NCI-H1436 (cell line): ENCODE measurements at regions not wholly inside any gene's neighbourhood (a gene's known extent, or its start where the extent isn't known, plus 50 kb on each side); places are given as distances from the start of the nearest gene placed in this dataset.
"Not testable (repeated sequence)": the region's sequence is repeated elsewhere in the genome, so short reads cannot be mapped to it uniquely, and the experiment has no call there.

Experiments used
- DNase-seq: peaks from one replicate; lab custom pipeline; 2025; lab: John Stamatoyannopoulos, UW

DNA sequence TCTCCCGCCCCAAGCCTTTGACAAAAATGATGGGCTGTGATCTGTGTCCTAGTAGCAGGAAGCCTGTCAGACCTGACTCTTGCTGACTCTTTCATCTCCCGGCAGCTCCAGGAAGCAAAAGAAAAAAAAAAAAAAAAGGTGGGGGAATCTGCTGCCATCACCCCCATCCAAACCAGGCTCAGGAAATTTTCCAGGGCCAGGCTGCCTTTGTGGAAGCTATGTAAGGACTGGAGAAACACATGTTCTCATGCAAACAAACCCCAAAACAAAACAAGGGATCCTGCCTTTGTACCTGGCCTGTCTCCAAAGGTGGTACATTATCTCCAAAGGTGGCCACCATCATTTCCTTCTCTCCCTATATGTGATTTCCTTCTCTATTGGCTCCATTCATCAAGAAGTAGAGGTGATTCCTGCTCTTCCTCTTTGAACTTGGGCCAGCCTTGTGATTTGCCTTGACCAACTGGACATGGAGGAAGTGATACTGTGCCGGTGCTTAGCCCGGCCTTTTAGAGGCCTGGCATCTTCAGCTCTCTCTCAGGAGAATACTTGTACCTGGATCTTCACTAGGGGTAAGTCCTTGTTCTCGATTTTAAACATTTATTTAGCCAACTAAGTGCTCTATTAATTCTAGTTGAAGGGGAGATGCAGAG, 192.2 kb upstream of the SVIL start:
- no peak for DNase-seq

DNA sequence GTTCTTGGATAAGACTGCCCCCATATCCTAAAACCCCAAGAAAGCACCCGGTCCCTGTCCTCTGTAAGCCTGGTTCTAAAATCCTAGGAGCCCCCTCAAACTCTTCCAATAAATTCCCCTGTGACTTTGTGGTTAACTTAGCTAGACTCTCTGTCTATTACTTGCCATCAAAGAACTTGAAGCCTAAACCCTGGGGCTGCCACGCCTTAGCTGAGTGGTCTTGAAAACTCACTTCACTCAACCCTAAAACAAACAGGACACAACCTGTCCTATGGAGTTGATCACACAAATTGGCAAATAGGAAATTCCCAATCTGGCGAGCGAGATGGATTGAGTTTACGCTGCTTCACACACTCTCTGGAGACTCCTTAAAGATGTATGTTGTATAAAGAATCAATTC, 191.4 kb upstream of the SVIL start:
- DNase-seq, result no peak

DNA sequence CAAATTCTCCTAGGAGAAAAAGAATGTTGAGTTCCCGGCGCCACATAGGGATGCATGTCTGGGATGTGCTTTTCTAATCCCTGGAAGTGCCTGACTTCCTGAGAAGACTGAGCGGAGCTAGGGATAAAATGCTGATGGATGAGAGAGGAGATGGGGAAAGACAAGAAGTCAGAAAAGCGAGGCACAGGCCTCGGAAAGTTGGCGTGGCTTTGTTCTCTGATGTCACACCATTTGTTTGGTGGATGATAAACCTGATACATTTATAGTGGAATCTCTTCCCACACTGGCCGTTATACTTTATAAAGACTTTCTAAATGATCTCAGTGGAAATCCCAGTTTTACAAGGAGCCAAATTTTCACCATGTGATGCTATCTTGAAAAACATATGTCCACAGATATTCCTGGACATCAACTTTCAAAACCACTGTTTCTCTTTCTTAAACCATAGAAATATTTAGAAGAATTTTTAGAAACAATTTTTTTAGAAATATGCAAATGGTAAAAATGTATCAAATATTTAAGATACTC, 188.8 kb upstream of the SVIL start:
- no peak for DNase-seq

DNA sequence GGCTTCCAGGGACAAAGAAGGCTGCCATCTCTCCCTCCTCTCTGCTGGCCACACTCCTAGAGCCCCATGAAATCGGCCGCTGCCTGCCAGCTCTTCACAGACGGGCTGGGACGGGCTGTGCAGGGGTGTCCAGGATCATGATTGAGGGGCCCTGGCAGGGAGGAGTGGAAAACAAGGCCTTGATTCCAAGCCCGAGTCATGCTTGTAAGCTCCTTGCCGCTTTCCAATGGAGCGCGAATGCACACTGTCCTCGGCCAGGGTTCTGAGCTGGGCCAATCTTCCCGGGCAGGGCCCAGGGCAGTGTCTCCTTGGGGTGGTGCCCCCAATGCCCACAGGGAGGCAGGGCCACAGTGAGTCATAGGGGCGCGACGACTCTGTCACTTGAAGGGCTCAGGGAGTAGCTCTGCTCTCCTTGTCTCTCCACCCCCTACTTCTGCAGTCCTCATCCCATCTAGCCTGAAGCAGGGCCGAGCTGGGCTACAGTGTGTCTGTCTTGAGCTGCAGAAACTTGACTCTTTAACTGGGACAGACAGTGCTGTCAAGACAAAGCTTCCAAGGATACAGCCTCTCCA, 186.2 kb upstream of the SVIL start:
- DNase-seq, result no peak

DNA sequence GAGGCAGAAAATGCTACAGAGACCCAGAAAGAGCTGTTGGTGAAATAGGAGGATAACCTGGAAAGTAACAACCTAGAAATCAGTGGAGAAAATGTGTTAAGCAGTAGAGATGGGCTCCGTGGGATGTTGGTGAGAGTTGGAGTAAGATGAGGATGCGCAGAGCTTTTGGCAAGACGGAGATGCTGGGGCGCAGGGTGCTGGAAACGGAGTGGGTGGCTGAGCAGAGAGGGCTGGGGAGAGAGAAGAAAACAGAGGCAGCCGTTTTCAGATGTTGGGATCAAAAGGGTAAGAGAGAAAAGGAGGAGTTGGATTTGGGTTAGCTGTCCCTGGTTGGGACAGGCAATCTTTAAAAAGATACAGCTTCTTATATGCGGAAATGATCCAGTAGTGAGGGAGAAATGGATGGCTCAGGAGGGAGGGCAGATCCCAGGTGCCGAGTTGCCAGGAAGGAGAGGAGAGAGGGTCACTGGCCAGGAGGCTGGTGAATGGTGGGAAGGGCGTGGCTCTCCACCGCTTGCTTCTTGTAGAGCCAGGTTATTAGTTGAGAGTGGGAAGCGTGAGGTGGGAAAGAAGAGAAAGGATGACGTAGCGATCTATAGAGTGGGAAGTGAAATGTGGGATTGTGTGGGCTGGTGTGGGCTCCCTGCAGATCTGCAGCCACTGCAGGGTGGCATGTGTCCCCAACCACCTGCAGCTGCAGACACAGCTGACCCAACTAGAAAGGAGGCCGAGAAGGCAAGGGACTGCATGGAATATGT, 182.2 kb upstream of the SVIL start:
- no peak for DNase-seq

DNA sequence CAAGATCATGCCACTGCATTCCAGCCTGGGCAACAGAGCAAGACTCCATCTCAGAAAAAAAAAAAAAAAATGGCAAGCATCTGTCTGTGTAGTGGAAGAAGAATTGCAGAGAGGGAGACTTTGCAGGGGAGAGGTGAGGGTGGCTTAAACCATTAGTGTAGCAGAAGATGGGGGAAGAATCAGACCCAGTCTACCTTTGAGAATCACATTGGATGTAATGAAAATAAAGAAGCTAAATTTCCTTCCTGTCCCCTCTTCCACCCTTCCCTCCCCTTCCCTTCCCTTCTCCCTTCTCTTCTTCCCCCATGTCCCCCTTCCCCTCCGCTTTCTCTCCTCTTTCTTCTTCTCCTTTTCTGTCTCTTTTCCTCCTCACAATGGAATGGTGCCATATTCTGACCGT, 180.8 kb upstream of the SVIL start:
- no peak for DNase-seq

DNA sequence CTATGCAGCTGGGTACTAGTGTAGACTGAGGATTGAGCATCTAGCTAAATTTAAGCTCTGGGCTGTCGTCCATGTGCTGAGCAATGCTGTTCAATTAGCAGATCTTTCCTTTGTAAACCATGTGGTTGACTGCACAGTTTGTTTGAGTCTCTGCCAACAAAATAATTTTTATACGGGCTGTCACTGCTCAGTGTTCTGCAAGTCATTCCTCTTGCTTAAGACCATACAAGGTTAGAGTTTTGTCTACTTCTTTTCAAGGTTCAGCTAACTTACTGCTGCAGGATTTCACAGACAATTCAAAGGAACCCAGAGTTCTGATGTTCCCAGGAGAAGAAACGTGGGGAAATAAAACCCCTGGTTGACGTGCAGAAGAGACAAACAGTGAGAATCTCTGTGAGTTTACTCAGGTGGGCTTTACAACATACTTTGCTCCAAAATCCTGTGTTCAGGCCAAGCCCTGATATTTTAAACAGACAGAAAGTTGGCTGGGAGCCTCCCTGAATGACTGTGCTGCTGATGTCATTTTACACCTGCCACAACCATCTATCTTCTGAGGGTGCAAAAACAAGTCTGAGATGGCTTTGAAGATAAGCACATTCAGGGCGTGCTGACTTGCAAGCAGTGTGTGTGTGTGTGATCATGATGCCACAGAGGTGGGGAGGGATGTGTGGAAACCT, 177.1 kb upstream of the SVIL start:
- no peak for DNase-seq

DNA sequence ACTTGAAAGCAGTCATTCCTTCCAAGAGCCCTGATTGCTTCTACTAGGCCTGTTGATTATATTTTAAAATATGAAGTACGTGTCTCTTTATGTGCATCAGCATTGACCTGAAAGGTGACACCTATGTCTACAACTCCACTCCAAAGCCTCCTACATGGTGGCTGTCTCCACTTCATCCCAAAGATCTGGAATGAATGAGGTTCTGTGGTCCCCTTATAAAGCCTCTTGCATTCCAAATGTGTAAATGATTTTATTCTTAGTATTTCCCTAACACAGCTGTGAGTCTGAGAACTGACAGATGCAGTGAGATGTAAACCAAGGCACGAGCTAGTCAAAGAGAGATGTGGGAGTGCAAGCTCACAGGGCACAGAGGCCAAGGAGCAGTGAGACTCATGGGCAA, 176.0 kb upstream of the SVIL start:
- no peak for DNase-seq

DNA sequence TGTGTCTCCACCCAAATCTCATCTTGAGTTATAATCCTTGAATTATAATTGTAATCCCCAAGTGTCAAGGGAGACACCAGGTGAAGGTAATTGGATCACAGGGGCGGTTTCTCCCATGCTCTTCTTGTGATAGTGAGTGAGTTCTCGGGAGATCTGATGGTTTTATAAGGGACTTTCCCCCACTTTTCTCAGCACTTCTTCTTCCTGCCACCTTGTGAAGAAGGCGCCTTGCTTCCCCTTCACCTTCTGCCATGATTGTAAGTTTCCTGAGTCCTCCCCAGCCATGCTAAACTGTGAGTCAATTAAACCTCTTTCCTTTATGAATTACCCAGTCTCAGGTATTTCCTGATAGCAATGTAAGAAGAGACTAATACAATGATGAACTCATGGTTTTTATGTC, 175.5 kb upstream of the SVIL start:
- DNase-seq, result not testable (repeated sequence)

DNA sequence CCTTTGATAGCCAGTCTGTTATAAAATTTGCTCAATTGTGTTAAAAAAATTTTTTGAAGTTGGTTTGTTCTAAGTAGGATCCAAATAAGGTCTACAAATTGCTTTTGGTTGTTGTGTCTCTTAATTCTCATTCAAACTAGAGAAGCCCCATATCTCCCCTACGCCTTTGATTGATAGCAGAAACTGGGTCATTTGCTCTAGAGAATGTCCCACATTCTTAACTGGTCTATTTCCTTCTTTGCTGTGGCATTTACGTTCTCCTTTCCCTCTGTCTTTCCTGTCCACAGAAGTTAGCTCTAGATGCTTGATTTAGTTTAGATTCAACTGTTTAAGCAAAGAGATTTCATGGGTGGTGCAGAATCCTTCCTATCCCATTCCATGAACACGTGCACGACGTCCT, 174.6 kb upstream of the SVIL start:
- no peak for DNase-seq

DNA sequence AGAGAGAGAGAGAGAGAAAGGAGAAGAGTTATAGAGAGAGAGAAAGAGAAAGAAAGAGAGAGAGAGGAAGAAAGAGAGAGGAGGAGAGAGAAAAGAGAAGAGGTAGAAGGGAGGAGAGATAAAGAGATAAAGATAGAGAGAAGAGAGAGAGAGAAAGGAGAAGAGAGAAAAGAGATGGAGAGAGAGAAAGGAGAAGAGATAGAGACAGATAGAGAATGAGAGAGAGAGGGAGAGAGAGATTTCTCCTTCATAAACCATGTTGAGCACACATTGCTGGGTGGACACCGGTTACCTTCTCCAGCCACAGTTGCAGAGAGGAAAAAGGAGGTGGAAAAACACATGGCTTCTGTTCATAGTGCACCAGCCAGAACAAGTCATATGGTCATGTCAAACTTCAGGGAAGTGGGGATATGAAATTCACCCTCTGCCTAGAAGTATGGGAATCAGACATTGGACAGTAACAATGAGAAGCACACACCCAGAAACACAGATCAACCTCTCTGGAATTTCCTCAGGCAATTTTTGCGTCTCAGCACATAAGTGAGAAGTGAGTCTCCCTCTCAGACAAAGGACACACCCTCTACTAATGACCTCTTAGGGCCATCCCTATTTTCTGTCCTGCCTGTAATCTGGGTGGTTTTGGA, 172.5 kb upstream of the SVIL start:
- DNase-seq, result no peak

DNA sequence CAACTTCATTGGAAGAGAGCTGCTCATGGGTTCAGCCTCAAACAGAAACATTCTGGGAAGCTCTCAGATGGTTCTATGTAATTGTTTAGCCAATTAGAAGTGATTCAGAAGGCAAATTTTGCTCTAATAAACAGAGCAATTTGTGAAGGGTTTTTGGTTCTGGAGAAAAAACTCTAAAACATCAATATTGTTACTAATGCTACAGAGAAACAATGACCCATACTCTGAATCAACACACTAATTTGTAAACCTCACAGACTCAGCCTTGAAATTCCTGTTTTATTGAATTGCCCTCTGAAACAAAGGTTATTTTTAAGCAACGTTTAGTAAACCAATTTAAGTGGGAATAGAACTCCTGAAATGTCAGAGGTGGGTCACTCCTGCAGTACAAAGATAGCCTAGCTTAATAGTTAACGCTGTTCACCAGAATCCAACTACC, 171.6 kb upstream of the SVIL start:
- no peak for DNase-seq

DNA sequence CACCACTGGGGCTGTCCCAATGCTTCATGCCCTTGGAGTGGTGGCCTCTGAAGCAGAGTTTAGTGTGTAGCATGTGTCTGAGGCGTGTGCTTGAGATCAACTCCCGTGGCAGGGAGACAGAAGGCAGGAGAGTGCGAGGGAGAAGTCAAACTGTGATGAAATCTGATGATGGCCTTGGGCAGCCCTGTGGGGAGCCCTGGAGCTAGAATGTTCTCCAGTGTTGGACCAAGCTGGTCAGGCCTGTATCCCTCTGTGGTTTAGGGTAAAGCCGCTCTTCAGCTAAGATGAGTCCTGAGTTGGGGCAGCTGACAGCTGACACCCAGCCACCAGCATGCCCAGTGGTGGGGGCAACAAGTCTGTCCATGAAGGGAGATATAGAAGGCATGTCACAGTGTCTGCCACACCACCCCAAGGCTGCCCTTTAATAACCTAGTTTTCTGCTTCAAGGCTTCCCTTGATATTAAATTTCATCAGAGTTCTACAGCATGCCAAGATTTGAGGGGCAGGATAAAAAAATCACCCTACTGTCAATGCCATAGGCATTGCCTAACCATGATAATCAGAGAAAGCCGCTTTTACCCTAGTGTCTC, 170.5 kb upstream of the SVIL start:
- DNase-seq, result no peak

DNA sequence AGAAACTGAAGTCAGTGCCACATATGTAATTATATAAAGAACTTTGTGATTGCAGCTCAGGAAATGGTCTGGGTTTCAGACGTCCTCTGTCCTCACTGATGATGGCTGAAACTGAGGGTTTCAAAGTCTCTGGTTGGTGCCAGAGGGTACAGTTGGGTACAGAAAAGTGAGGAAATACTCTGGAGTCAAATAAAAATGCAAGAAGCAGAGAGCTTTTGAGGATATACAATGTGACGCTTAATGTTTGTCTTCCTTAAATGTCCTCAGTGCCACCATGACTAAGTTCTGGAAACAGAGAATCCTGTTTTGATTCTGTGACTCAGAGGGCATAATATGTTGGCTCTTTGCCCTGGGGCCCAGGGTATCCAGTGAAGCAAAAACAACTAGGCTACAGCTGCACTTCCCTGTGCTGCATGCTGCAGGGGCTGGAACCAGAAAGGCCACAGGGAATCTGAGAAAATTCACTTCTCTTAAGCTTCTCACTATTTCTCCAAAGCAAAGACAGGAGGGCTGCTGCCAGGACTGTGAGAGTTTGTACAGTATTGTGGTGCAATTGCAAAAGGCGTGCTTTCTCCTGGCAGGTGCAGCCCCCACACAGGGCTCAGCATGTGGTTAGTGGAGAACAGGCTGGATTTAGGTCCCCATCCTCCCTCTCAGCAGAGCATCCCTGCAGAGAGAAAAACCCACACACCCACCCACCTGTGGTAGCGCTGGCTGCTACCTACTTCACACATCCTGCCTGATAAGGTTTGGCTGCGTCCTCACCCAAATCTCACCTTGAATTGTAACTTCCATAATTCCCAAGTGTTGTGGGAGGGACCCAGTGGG, 169.5 kb upstream of the SVIL start:
- no peak for DNase-seq

DNA sequence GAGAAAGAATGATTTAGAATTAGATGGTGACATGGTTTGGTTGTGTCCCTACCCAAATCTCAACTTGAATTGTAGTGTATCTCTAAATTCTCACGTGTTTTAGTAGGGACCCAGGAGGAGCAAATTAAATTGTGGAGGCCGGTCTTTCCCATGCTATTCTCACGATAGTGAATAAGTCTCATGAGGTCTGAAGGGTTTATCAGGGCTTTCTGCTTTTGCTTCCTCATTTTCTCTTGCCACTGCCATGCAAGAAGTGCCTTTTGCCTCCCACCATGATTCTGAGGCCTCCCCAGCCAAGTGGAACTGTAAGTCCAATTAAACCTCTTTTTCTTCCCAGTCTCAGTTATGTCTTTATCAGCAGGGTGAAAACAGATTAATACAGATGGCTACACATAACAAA, 167.4 kb upstream of the SVIL start:
- DNase-seq, result no peak

DNA sequence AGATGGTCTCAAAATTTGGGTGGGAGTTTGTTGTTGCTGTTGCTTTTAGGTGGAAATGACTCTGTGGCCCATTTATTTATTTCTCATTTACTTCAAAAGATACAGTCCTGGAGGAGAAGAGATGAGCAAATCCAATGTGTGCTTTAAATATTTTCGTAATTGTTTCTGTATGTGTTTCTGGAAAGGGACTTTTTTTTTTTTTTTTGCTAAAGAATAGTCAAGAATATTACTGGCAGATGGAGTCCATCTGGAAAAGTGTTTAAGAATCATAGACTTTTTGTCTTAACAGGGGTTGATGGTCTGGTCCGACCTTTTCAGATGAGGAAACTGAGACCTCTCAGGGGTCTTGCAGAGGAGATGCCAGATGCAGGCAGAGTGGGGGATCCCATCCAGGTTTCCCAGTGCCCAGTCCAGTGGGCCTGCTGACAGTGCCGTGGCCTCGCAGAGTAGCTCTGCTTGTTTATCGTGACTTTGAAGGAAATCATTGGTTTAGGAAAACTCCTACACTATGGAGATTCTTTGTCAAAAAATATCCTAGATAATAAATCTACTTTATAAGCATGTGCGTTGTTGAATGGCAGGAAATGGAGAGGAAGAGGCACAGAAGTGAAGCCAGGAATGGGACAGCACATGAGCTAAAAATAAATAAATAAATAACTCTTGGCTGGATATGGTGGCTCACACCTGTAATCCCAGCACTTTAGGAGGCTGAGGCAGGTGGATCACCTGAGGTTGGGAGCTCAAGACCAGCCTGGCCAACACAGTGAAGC, 164.3 kb upstream of the SVIL start:
- no peak for DNase-seq

DNA sequence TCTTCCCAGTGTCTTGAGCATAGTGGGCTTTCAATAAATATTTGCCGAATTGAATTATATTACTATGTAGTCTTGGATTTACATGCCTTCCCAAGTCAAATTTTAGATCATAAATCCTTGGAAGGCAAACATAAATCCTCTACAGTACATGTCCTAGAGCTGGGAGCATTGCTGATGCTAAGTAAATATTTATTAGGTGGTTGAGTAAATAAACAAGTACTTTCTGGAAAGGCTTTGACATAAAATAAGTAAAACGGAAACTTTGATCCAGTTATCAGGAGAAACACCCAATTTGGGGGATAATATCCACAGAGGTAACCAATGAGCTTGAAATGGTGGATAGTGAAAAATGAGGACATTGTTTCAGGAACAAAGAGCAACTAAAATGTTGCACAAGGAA, 162.8 kb upstream of the SVIL start:
- no peak for DNase-seq

DNA sequence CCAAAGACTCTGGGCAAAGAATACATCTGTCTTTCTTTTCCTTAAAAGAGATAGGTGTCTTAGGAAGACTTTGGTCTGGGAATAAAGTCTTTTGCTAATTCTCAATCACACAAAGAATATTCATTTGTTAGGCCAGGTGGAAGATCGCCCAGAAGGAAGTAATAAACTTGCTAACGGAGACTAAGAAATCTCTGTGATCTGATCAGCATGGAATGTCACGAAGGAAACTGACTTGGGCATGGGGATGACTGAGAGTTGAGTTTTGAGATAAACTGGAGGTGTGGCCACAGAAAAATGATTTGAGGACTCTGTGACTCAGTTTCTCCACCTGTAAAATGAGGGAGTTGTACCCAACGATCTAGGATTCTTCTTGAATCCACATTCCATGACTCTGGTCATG, 161.1 kb upstream of the SVIL start:
- DNase-seq, result no peak

DNA sequence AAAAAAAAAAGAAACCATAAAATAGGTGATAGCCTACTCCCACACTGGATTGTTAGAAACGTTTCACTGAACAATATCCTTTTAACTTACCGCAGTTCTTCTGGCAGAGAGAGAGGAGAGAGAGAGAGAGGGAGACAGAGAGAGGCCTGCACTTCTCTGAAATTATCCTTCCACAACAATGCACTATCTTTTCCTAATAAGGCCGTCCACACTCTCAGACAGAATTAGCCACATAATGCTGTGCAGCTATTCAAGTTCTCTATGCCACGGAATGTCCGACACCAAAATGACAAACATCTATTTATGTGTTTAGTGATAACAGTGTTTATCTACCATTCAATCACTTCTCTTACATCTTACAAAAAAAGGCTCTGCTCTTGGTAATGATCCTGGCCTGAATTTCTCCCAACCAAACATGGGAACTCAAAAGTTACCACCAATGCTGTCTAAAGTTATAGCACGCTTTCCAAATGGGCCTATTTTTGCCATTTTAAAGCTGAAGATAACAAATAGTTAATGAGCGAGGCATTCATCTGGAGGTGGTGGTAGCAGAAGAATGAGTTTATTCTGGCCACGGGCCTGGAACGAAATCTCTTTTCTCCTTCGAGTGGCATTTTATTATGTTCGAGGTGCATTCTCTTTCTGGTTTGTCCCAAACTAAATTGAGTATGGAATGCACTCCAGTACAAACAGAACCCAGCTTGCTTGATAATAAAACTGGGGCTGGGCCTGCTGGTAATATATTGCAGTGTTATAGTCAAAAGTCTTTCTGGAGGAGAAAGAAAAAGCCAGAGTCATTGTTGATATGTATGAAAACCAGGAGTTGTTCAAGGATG, 160.2 kb upstream of the SVIL start:
- no peak for DNase-seq
